NCI-H510A (cell line): ENCODE measurements at regions not wholly inside any gene's neighbourhood (a gene's known extent, or its start where the extent isn't known, plus 50 kb on each side); places are given as distances from the start of the nearest gene placed in this dataset.

Experiments
- DNase-seq: peaks from one replicate; lab custom pipeline; 2025; lab: John Stamatoyannopoulos, UW

- no peak for DNase-seq
These were observed 57.5 kb downstream of the RPL27A start for GRCh38 chr11:8740129-8740528.

GRCh38 chr11:8744423-8744822 is 61.8 kb downstream of the RPL27A start:
- no peak for DNase-seq

DNA sequence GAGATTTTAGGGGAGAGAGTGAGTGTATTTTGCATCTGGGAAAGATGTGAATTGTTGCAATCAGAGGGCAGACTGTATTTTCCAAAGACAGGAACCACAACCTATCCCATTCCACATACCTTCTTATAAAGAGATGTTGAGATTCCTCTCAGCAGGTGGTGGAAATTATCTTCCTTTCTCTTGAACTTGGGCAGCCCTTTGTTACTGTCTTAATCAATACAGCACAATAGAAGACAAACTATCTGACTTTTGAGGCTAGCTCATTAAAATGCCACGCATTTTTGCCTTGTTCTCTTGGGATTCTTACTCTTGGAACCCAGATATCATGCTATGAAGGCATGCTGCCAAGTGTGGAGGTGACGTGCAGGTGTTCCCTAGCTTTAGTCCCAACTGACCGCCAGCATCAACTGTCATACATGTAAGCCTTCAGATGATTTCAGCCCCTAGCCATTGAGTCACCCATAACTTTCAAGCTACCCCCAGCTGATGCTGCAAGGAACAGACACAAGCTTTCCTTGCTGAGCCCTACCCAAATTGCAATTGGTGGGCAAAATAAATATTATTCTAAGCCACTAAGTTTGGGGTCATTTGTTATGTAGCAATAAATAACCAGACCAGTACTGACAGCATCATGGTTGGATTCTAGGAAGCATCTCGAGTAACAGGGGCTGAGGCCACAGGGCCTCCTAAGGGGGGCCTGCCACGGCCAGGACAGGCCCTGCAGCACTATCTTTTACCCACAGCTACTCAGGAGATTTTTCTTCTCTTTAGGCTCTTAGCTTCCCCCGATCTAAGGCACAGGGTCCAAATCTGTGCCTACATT is 63.0 kb downstream of the RPL27A start:
- DNase-seq = no peak

DNA sequence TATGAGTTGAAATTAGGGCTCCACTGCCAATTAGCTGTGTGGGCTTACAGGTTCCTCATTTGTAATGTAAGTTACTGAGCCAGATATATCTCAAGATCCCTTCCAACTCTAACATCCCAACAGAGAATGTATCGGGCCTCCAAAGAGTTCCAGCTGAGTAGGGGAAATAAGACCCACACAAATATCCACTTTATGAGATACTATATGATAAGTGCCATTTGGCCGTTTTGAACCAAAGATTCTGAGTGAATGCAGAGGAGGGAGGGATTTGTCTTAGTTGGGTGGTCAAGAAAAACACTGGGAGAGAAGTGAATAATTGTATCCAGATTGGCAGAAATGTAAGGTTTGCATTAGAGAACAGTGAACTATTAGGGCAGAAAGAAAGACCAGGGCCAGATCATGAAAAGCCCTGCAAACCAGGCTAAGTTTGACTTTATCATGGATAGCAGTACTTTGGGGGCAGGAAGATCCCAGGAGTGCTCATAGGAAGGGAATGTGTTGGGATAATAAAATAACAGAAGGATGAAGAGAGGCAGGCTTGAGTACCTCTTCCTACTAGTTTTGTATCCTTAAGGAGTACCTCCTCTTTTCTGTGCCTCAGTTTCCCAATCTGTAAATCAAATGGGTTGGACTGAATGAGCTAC is 63.9 kb downstream of the RPL27A start:
- DNase-seq = no peak

DNA sequence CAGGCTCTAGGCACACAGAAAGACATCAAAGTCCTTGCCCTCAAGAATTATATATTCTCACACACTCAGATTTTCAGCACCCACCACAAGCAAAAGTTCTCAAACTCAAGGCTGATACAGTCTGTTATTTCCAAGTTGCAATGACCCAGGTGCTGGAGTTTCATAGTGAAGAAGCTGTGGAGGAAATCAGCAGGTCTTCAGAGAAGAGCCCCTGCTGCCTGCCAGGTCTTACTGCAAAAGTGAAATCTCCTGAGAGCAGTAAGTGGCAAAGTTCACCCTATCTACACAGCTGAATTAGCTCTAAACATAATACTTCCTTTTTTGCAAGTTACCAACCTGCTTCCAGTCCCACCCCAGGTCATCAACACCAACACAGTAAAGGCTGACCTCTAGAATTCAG is 64.6 kb downstream of the RPL27A start:
- no peak for DNase-seq

GRCh38 chr11:8748317-8748716 is 65.7 kb downstream of the RPL27A start:
- DNase-seq = no peak

- DNase-seq = no peak
These were observed 66.6 kb downstream of the RPL27A start for GRCh38 chr11:8749202-8749601.

- DNase-seq = no peak
These were observed 71.6 kb downstream of the RPL27A start for GRCh38 chr11:8754241-8754640.

GRCh38 chr11:8756201-8756600 is 73.6 kb downstream of the RPL27A start:
- no peak for DNase-seq

- no peak for DNase-seq
These were observed 74.5 kb downstream of the RPL27A start for GRCh38 chr11:8757047-8757446.

- no peak for DNase-seq
These were observed 74.9 kb downstream of the RPL27A start for GRCh38 chr11:8757533-8757932.

GRCh38 chr11:8758619-8759169 is 76.1 kb downstream of the RPL27A start:
- no peak for DNase-seq

GRCh38 chr11:8759634-8760033 is 77.0 kb downstream of the RPL27A start:
- no peak for DNase-seq

DNA sequence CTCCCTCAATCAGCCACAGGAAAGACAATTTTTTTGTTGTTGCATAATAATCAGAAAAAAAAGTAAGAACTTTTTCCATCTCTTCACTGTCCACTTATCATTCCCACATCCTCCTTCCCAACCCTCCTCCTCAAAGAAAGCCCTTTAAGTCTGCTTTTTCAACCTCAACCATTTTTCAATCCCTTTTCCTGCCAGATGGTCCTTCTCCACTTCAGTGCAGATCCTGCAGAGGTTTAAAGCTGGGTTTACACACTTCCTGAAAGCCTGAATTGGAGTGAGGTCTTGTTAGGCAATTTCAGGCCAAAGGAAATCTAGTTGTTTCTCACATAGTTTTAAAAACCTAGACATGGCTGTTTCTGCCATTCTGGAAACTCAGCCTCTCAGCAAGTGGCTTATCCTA is 78.3 kb downstream of the RPL27A start:
- DNase-seq = no peak

DNA sequence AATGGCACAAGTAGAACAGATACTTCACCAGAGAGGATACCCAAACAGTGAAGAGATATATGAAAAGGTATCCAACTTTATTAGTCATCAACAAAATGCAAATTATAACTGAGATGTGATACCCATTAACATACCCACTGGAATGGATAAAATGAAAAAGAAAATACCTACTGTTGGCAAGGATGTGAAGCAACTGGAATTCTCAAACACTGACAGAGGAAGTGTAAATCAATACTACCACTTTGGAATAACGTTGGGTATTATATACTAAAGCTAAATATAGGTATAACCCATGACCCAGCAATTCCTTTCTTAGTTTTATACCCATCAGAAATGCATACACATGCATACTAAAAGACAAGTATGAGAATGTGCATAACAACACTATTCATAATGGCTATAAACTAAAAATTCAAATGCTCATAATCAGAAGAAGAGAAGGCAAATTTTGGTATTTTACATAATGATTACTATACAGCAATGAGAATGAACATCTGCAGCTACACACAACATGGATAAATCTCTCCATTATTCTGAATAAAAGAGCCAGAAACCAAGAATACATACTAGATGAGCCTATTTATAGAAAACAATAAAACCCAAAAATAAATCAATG is 80.6 kb downstream of the RPL27A start:
- DNase-seq = no peak

GRCh38 chr11:8765294-8765693 is 82.7 kb downstream of the RPL27A start:
- no peak for DNase-seq

GRCh38 chr11:8766043-8766987 is 83.7 kb downstream of the RPL27A start:
- DNase-seq = no peak

DNA sequence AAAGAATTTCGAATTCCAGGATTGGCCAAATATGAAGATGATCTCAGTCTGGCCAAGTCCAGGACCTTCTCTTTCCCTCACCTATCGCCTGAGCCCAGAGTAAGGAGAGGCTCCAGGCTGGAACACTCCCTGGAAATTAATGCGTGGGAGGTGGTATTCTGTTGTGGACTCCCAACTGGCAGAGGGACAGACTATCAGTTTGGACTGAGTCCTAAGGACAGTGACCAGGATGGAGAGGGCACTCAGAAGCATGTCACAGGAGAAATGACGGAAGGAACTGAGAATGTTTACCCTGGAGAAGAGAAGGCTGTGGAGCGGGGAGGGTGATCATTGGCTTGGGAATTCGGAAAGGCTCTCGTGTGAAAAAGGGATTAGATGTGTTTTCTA is 84.4 kb downstream of the RPL27A start:
- DNase-seq = no peak

DNA sequence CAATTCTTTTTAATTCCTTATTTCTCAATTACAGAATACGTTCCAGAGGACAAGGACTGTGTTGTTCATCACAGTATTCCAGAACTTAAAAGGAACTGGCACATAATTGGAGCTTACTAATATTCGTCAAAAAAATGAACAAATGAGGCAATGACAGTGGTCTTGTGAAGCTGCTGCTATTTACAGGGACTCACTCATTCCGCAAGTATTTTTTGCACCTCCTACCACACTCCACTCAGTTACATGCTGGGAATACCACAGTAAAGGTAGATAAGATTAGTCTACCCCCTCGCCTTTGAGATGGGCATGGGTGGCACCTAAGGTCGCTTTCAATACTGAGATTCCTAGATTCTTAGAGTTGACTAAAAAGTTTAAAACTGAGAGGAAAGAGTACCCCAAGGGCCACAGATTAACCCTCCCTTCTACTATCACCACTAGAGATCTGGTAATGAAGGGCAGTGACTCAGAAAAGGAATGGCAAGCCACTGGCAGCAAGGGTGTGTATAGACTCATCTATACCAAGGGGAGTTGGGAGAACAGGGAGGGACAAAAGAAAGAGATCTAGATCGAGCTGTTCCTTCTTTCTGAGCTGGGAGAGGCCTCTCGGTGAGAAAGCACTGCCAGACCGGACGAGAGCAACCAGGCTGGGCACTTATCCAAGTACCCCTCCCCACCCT is 85.0 kb downstream of the RPL27A start:
- no peak for DNase-seq

- no peak for DNase-seq
These were observed 86.2 kb downstream of the RPL27A start for GRCh38 chr11:8768625-8769333.
